ENCODE measurements at regions not wholly inside any gene's neighbourhood (a gene's known extent, or its start where the extent isn't known, plus 50 kb on each side); places are given as distances from the start of the nearest gene placed in this dataset.
"Not testable (repeated sequence)": the region's sequence is repeated elsewhere in the genome, so short reads cannot be mapped to it uniquely, and the experiment has no call there.

DNA sequence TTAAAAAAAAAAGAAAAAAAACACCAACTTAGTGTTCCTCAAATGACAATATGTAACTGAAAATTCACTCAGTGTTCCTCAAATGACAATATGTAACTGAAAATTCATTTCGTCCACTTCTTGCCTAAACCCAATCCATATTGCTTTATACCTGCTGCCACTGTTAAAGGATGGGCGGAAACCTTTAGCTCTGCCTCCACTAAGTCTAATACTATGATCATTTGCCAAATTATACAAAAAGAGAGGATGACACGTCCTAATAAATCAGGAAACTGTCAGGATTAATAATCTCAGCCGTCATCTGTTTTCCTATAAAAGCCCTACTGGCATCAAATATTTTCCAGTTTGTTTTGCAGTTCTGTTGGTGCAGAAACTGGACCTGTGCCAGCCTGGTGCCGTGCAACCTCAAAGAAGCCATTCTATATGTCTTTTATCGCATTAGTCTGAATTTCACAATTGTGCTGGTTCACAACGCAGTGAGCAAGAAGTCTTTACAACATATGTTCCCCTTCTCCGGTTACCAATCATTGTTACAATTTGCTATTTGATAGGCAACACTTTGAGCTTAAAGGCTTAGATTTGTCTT, 160.4 kb upstream of the KCNH8 start:
- DNase-seq (ENCODE audit: low spot score) = no peak

GRCh38 chr3:18987070-18987469, 161.2 kb upstream of the KCNH8 start:
- no peak for DNase-seq (ENCODE audit: low spot score)

GRCh38 chr3:18982920-18983319, 165.4 kb upstream of the KCNH8 start:
- no peak for DNase-seq (ENCODE audit: low spot score)

GRCh38 chr3:18976102-18976501, 172.2 kb upstream of the KCNH8 start:
- DNase-seq (ENCODE audit: low spot score) = not testable (repeated sequence)

- no peak for DNase-seq (ENCODE audit: low spot score)
Observed at GRCh38 chr3:18968120-18968519, 180.2 kb upstream of the KCNH8 start.

DNA sequence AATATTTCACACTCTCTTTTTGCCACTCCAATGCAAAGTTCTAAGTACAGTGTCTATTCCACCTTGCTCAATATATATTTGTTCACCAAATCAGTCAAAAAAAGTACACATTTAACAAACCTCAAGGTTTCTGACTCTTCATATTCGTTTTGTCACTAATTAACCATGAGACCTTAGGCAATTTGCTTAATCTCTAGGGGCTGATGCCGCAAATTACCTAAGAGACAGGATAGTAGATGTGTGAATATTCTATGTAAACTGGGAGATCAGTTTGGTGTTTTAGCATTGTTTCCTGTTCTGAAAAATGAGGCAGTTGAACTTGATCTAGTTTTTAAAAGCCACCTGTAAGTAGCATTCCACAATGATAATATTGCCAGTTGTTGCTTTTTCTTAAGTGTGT, 182.5 kb upstream of the KCNH8 start:
- DNase-seq (ENCODE audit: low spot score) = no peak

- no peak for DNase-seq (ENCODE audit: low spot score)
Observed at GRCh38 chr3:18964640-18965039, 183.7 kb upstream of the KCNH8 start.

DNA sequence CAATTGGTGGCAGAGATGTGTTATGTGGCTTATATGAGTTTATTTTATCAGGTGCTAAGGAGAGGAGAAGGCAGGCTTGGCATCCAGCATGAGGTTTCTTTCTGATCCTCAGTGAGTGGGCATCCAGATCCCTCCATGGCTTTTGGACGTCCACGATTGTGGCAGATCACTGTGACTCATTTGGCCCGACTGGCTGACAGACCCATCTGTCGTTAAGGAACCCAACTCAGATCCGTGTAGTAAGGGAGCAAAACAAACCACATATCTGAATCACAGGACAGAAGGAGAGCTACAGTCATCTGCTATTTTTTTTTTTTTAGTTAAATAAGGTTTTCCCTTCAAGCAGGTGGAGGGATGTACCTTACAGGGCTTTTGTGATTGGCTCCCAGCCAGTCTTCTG, 197.0 kb upstream of the KCNH8 start:
- no peak for DNase-seq (ENCODE audit: low spot score)

DNA sequence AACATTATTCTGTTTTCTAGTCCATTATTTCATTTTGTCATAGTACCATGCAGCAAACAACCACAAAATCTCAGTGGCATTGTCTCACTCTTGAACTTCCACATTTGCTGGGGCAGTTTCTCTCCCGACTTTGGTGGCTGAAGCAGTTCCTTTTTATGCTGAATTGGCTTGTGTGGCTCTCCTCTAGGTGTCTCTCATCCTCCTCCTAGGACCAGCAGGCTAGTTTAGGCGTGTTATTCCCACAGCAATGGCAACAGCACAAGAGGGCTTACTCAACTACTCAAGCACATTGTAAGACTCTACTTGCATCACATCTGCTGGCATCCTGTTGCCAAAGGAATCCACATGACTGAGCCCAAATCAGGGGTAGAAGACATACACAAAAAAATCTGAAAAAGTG, 201.8 kb upstream of the KCNH8 start:
- DNase-seq (ENCODE audit: low spot score) = no peak

DNA sequence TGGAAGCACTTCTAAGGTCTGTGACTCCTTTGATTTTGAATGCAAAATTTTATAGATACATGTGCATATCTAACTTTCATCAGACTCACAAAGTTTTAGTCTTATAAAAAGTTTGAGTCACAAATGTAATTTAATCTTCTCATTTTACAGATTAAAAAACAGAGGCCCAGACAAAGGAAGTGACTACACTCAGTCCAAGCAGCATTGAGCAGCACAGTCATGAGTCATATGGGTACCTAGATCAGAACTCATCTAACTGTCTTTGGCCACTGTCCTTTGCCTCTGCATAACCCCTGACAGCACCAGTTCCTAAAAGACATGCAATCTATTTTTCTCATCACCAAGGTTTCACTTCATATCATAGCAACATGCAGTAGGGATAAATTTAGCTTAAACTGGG, 210.7 kb upstream of the KCNH8 start:
- DNase-seq (ENCODE audit: low spot score) = no peak

- DNase-seq (ENCODE audit: low spot score) = no peak
Observed at GRCh38 chr3:18919158-18919557, 229.2 kb upstream of the KCNH8 start.

DNA sequence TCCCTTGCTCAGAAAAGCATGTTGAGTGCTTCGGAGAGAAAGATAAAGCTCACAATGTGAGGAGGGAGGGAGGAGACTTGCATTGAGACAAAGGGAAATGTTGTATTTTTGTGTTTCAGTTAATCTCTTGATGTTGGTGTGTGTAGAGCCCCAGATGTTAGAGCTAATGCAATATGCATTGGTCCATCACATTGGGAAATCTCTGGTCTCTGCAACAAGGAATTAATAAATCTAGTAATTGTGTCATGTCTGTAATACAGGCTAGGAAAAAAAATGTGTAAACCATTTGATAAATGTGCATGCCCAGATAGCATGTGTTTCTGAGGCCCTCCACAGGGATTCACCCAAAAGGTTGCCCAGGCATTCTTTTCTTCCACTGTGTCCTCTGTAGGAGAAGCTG, 230.4 kb upstream of the KCNH8 start:
- no peak for DNase-seq (ENCODE audit: low spot score)

DNA sequence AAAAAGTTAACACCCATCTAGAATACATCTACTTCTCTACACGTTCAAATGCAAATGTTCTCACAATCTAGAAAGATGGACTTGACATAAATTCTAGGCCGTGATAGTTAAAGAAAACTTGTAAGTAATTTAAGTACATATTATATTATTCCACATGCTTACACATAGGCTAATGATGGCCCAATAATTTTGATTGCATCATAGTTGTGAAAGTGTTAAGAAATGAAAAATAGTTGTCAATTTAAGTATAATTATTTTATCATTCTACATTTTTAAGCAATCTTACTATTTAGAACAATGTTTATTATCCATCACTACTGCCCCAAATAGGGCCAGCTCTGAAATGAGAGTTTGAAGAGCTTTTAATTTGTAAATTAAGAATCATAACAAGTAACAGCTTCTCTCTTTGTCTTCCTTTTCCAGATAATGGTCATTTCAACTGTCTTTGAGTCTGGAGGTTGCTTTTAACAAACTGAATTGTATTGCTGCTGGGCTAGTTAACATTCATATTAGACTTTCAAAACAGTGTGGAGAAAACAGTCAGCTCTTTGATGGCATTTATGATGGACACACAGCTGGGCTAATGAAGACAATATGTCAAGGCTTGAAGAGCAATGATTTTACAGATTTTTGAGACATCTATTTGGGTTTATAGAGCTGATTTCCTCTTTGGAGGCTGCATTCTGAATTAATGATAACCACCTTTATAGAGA, 246.1 kb upstream of the KCNH8 start:
- no peak for DNase-seq (ENCODE audit: low spot score)

- DNase-seq (ENCODE audit: low spot score) = no peak
Observed at GRCh38 chr3:18901571-18901970, 246.7 kb upstream of the KCNH8 start.

DNA sequence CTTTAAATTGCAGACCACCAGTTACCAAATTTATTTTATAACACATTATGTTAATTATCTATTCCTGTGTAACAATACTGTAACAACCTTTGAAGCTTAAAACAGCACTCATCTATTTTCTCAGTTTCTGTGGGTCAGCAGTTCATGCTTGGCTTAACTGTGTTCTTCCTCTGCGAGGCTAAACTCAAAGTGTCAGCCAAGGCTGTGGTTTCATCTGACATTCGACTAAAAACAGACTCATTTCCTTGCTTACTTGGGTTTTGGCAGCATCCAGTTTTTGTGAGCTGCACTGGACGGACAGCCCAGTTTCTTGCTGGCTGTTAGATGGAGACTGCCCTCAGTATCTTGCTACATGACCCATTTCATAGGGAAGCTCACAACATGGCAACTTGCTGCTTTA, 247.3 kb upstream of the KCNH8 start:
- no peak for DNase-seq (ENCODE audit: low spot score)

DNA sequence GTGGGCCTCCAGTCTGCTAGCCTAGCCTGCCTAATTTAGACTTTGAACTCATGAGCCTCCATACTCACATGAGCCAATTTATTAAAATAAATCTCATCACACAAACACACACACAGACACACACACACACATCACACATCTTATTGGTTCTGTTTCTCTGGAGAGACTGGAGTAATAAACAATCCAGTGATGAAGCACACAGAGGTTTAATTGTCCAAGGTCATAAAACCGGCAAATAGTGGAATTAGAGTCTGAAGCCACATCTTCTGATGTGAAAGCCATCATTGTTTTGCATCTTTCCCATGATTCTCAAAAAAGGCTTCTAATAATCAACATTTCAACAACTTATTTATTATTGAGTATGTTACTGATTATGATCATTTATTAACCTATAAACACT, 249.4 kb upstream of the KCNH8 start:
- DNase-seq (ENCODE audit: low spot score) = no peak

GRCh38 chr3:18892756-18893155, 255.6 kb upstream of the KCNH8 start:
- DNase-seq (ENCODE audit: low spot score) = no peak

GRCh38 chr3:18892047-18892446, 256.3 kb upstream of the KCNH8 start:
- no peak for DNase-seq (ENCODE audit: low spot score)

DNA sequence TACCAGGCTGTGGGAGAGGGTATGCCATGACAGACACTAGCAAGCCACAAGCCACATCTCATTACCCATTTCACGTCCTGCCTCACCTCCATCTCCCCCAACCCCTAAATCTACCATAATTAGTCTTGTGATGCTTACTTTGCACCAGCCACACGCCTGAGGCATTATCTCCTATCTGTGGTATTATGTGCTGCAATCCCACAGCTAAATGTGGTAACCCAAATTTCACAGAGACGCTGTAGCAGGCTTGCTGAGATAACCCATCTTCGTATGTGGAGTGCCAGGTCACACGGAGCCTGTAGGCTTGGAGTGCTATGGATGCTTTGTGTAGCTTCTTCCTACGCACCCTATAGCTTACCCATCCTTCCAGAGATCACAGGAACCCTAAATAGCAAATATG, 256.7 kb upstream of the KCNH8 start:
- peak; percentile 35 for DNase-seq (ENCODE audit: low spot score)

GRCh38 chr3:18890449-18890848, 257.9 kb upstream of the KCNH8 start:
- no peak for DNase-seq (ENCODE audit: low spot score)

DNA sequence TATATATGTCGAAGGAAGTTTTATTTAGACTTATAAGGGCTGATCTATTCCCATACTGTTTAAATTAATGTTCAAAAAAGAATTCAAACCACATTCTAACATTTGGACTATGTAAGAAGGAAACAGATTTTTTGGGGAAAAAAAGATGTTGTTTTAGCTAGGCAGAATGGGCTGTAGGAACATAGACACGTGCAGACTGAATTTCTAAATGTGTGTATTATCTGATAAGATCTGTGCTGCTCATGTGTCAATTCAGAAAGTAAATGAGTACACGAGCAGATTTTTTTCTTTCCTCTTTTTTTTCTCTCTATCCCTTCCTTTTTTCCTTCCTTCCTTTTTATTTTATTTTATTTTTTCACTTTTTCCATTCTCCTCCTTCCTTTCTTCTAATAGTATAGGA, 259.5 kb upstream of the KCNH8 start:
- no peak for DNase-seq (ENCODE audit: low spot score)

- no peak for DNase-seq (ENCODE audit: low spot score)
Observed at GRCh38 chr3:18888370-18888769, 259.9 kb upstream of the KCNH8 start.

- no peak for DNase-seq (ENCODE audit: low spot score)
Observed at GRCh38 chr3:18886331-18886730, 262.0 kb upstream of the KCNH8 start.

- DNase-seq (ENCODE audit: low spot score) = no peak
Observed at GRCh38 chr3:18885612-18886011, 262.7 kb upstream of the KCNH8 start.
